Stomach (tissue), 4 donors: ENCODE measurements at regions not wholly inside any gene's neighbourhood (a gene's known extent, or its start where the extent isn't known, plus 50 kb on each side); places are given as distances from the start of the nearest gene placed in this dataset.

Source experiments
- POLR2A ChIP-seq, 4 donors: fragments of 450-650 bp; IDR thresholded peaks; one replicate each; pipeline ENCODE4 v1.6.1; 2016; ENCODE audit warnings: antibody characterized with exemption in 4 of 4, control low read depth in 2 of 4, mild to moderate bottlenecking in 1 of 4, moderate library complexity in 1 of 4
- POLR2AphosphoS5 ChIP-seq, 3 donors: sonication (generic); formaldehyde crosslinking; IDR thresholded peaks; one replicate each; pipeline ENCODE4 v1.6.1; 2016; ENCODE audit warnings: antibody characterized with exemption in 3 of 3
- TF ChIP-seq, protein P1 (sequence below), 7 experiments: fragments of 450-650 bp in 4 of 7; fragments of 200-600 bp in 3 of 7; sonication (generic) in 3 of 7; IDR thresholded peaks; one replicate each; pipeline ENCODE4 v1.5.1; 2016 to 2019; ENCODE audit warnings: antibody characterized with exemption in 7 of 7, control low read depth in 2 of 7, mild to moderate bottlenecking in 1 of 7

DNA sequence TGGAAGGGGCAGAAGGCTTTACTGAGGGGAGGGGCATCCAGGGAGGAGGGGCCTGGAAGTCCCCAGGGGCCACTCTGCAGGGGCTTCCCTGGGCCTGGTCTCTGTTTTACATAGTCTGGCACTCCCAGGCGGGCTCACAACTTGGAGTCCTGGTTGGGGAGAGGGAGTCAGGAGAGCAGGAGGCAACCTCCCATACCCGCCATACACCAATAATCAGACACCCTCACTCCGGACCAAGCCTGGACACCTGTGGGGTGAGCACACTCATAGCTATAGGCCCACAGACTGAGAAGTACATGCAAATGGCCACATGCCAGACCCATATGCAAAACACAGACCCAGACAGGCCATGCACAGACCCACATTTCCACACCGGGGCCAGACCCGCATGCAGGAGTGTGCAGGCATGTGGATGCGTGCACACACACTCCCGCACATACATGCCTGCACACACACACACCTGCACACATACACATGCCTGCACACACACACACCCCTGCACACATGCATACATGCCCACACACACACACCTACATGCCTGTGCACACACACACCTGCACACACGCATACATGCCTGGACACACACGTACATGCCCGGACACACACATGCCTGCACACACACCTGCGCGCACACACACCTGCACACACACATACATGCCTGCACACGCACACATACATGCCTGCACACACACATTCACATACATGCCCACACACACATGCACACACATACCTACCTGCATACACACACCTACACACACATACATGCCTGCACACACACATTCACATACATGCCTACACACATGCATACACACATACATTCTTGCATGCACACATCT is 89.5 kb upstream of the RUNX3 start:
- TF ChIP-seq POLR2A (IDR thresholded peaks at IDR 0.05): no peak
- TF ChIP-seq, protein P1, sequence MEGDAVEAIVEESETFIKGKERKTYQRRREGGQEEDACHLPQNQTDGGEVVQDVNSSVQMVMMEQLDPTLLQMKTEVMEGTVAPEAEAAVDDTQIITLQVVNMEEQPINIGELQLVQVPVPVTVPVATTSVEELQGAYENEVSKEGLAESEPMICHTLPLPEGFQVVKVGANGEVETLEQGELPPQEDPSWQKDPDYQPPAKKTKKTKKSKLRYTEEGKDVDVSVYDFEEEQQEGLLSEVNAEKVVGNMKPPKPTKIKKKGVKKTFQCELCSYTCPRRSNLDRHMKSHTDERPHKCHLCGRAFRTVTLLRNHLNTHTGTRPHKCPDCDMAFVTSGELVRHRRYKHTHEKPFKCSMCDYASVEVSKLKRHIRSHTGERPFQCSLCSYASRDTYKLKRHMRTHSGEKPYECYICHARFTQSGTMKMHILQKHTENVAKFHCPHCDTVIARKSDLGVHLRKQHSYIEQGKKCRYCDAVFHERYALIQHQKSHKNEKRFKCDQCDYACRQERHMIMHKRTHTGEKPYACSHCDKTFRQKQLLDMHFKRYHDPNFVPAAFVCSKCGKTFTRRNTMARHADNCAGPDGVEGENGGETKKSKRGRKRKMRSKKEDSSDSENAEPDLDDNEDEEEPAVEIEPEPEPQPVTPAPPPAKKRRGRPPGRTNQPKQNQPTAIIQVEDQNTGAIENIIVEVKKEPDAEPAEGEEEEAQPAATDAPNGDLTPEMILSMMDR (IDR thresholded peaks at IDR 0.05): no peak
- no peak for TF ChIP-seq POLR2AphosphoS5 (IDR thresholded peaks at IDR 0.05)
